ENCODE measurements at regions not wholly inside any gene's neighbourhood (a gene's known extent, or its start where the extent isn't known, plus 50 kb on each side); places are given as distances from the start of the nearest gene placed in this dataset.

GRCh38 chr2:39531220-39531777, 94.2 kb upstream of the MAP4K3 start:
- TF ChIP-seq CTCF (IDR thresholded peaks at IDR 0.05) (no peak), EP300 (IDR thresholded peaks at IDR 0.05) (no peak)
